ENCODE measurements at regions not wholly inside any gene's neighbourhood (a gene's known extent, or its start where the extent isn't known, plus 50 kb on each side); places are given as distances from the start of the nearest gene placed in this dataset.
"Not testable (repeated sequence)": the region's sequence is repeated elsewhere in the genome, so short reads cannot be mapped to it uniquely, and the experiment has no call there.

DNA sequence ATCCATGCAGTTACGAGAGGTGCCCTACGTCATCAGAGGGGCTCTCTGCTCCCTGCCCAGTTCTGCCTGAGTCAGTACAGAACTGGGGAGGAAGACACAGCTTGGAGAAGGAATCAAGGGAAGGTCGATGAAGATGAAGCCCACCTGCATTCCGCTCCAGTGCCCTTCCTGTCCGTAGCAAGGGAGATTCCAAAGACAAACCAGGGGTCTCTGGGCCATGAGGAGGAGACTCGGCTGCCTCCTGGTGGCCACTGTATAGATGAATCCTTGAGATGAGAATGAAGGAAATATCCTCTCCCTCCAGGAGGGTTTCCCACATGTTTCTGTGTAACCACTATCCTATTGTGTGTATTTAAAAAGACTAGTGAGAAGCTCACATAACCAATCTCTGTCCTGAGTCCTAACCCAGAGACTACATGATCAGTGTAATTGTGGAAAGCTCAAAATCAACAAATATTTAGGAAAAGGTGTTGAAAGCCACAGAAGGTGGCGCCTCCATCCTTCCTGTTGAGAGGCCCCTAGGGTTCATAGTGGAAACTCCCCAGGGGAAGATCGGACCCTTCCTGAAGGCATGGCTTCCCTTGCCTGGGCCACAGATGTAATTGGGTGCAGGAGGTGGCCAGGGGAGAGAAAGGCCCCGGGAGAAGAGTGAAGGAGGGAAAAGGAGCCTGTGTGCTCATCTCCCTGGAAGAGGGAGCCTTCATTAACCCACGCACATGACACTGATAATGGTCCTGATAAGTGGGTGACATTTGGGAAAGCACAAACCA lies 67.0 kb upstream of the LYZL2 start:
- not testable (repeated sequence) for TF ChIP-seq POLR2AphosphoS5, POLR2A (IDR thresholded peaks at IDR 0.05; ENCODE audit: low read depth, low read length)
